ENCODE measurements at regions not wholly inside any gene's neighbourhood (a gene's known extent, or its start where the extent isn't known, plus 50 kb on each side); places are given as distances from the start of the nearest gene placed in this dataset.

DNA sequence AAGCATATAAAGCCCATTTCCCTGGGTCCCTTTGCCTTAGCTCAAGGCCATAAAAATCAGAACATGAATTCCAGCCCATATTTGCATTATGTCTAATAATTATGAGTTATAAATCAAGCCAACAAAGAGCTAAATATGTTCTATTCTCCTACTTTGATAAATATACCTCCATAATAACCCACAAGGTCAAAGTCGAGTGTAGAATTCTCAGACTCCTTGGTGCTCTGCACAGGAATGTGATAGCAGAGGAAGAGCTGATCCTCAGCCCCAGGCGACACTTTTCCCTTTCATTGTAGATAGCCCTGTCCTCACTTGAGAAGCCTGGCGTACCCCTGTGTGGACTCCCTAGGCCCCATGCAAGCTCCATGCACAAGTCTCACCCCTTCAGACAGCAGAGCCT, 85.6 kb downstream of the CASP3 start (continued):
- no peak for TF ChIP-seq ZBTB1 (tag by site-specific recombination; IDR thresholded peaks at IDR 0.05)
- TF ChIP-seq, protein P1, sequence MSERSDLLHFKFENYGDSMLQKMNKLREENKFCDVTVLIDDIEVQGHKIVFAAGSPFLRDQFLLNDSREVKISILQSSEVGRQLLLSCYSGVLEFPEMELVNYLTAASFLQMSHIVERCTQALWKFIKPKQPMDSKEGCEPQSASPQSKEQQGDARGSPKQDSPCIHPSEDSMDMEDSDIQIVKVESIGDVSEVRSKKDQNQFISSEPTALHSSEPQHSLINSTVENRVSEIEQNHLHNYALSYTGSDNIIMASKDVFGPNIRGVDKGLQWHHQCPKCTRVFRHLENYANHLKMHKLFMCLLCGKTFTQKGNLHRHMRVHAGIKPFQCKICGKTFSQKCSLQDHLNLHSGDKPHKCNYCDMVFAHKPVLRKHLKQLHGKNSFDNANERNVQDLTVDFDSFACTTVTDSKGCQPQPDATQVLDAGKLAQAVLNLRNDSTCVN (tag by site-specific recombination; optimal IDR thresholded peaks at IDR 0.05), result no peak
- TF ChIP-seq ZNF202 (tag by site-specific recombination; IDR thresholded peaks at IDR 0.05; ENCODE audit: borderline replicate concordance), result no peak
- no peak for TF ChIP-seq SALL2 (tag by site-specific recombination; IDR thresholded peaks at IDR 0.05; ENCODE audit: borderline replicate concordance)
- TF ChIP-seq ZNF292 (tag by site-specific recombination; IDR thresholded peaks at IDR 0.05; ENCODE audit: borderline replicate concordance, low read depth), result no peak
- no peak for TF ChIP-seq OSR2 (tag by site-specific recombination; IDR thresholded peaks at IDR 0.05)
- TF ChIP-seq ZSCAN16 (tag by site-specific recombination; IDR thresholded peaks at IDR 0.05), result no peak

DNA sequence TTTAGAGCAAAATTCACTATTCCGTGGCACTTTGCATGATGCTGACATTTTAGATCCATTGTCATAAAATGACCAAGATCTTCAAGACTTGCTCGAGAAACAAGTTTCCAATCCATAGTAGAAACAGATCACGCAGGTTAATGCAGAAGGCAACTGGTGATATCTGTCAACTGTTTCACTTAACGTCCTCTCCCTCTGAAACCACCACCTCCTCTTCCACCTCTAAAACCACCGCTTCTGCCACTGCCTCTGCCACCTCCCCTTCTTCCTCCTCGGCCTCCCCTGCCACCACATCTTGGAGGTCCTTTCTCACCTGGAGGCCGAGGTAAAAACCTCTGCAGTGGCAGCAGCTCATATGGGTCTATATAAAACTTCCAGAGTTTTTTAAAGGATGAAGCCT, 84.6 kb upstream of the IRF2 start:
- Histone ChIP-seq H3K4me3 (ENCODE audit: low read depth, low read length) (no peak overlapping the region), H3K36me3 (ENCODE audit: control insufficient read depth in 2 of 2, insufficient read depth in 1 of 2, low read length in 2 of 2) (no peaks in the 10 kb centered on the region), H3K4me1 (ENCODE audit: control insufficient read depth, insufficient read depth, low read length) (no peaks in the 10 kb centered on the region), H3K27ac (ENCODE audit: extremely low read depth, low read depth, low read length) (no peak overlapping the region), H3K9me3 (ENCODE audit: control insufficient read depth, insufficient read depth, low read depth, low read length) (no peaks in the 10 kb centered on the region)
- TF ChIP-seq GLIS2 (tag by site-specific recombination; IDR thresholded peaks at IDR 0.05), result no peak
- no peak for TF ChIP-seq ZNF221 (tag by site-specific recombination; IDR thresholded peaks at IDR 0.05; ENCODE audit: borderline replicate concordance)
- TF ChIP-seq ZFP69B (tag by site-specific recombination; IDR thresholded peaks at IDR 0.05), result no peak
- TF ChIP-seq, protein P2, sequence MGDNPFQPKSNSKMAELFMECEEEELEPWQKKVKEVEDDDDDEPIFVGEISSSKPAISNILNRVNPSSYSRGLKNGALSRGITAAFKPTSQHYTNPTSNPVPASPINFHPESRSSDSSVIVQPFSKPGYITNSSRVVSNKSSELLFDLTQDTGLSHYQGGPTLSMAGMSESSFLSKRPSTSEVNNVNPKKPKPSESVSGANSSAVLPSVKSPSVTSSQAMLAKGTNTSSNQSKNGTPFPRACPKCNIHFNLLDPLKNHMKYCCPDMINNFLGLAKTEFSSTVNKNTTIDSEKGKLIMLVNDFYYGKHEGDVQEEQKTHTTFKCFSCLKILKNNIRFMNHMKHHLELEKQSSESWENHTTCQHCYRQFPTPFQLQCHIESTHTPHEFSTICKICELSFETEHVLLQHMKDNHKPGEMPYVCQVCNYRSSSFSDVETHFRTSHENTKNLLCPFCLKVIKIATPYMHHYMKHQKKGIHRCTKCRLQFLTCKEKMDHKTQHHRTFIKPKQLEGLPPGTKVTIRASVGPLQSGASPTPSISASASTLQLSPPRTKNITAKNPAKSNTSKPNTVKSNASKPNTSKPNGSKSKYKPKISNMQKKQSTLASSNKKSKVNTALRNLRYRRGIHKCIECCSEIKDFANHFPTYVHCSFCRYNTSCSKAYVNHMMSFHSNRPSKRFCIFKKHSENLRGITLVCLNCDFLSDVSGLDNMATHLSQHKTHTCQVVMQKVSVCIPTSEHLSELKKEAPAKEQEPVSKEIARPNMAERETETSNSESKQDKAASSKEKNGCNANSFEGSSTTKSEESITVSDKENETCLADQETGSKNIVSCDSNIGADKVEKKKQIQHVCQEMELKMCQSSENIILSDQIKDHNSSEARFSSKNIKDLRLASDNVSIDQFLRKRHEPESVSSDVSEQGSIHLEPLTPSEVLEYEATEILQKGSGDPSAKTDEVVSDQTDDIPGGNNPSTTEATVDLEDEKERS (tag by site-specific recombination; IDR thresholded peaks at IDR 0.05), result no peak
- no peak for TF ChIP-seq ZBTB17 (tag by site-specific recombination; IDR thresholded peaks at IDR 0.05)
- TF ChIP-seq SP3 (tag by site-specific recombination; IDR thresholded peaks at IDR 0.05), result no peak
- TF ChIP-seq, protein P3, sequence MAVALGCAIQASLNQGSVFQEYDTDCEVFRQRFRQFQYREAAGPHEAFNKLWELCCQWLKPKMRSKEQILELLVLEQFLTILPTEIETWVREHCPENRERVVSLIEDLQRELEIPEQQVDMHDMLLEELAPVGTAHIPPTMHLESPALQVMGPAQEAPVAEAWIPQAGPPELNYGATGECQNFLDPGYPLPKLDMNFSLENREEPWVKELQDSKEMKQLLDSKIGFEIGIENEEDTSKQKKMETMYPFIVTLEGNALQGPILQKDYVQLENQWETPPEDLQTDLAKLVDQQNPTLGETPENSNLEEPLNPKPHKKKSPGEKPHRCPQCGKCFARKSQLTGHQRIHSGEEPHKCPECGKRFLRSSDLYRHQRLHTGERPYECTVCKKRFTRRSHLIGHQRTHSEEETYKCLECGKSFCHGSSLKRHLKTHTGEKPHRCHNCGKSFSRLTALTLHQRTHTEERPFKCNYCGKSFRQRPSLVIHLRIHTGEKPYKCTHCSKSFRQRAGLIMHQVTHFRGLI (tag by site-specific recombination; IDR thresholded peaks at IDR 0.05), result no peak
- TF ChIP-seq, protein P4, sequence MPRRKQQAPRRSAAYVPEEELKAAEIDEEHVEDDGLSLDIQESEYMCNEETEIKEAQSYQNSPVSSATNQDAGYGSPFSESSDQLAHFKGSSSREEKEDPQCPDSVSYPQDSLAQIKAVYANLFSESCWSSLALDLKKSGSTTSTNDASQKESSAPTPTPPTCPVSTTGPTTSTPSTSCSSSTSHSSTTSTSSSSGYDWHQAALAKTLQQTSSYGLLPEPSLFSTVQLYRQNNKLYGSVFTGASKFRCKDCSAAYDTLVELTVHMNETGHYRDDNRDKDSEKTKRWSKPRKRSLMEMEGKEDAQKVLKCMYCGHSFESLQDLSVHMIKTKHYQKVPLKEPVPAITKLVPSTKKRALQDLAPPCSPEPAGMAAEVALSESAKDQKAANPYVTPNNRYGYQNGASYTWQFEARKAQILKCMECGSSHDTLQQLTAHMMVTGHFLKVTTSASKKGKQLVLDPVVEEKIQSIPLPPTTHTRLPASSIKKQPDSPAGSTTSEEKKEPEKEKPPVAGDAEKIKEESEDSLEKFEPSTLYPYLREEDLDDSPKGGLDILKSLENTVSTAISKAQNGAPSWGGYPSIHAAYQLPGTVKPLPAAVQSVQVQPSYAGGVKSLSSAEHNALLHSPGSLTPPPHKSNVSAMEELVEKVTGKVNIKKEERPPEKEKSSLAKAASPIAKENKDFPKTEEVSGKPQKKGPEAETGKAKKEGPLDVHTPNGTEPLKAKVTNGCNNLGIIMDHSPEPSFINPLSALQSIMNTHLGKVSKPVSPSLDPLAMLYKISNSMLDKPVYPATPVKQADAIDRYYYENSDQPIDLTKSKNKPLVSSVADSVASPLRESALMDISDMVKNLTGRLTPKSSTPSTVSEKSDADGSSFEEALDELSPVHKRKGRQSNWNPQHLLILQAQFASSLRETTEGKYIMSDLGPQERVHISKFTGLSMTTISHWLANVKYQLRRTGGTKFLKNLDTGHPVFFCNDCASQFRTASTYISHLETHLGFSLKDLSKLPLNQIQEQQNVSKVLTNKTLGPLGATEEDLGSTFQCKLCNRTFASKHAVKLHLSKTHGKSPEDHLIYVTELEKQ (tag by site-specific recombination; IDR thresholded peaks at IDR 0.05; ENCODE audit: borderline replicate concordance), result no peak
- TF ChIP-seq ZNF324 (tag by site-specific recombination; IDR thresholded peaks at IDR 0.05), result no peak
- no peak for TF ChIP-seq ZNF274 (IDR thresholded peaks at IDR 0.05; ENCODE audit: low read length)
- no peak for TF ChIP-seq ZNF274 (tag by site-specific recombination; IDR thresholded peaks at IDR 0.05; ENCODE audit: borderline replicate concordance)
- TF ChIP-seq ZNF837 (tag by site-specific recombination; IDR thresholded peaks at IDR 0.05), result no peak
- no peak for TF ChIP-seq ZNF426 (tag by site-specific recombination; IDR thresholded peaks at IDR 0.05)
- no peak for TF ChIP-seq ZNF121 (tag by site-specific recombination; IDR thresholded peaks at IDR 0.05)
- TF ChIP-seq ZSCAN16 (tag by site-specific recombination; IDR thresholded peaks at IDR 0.05), result no peak
- no peak for TF ChIP-seq ZNF146 (tag by site-specific recombination; IDR thresholded peaks at IDR 0.05)
- TF ChIP-seq ZNF202 (tag by site-specific recombination; IDR thresholded peaks at IDR 0.05; ENCODE audit: borderline replicate concordance), result no peak
- TF ChIP-seq, protein P5, sequence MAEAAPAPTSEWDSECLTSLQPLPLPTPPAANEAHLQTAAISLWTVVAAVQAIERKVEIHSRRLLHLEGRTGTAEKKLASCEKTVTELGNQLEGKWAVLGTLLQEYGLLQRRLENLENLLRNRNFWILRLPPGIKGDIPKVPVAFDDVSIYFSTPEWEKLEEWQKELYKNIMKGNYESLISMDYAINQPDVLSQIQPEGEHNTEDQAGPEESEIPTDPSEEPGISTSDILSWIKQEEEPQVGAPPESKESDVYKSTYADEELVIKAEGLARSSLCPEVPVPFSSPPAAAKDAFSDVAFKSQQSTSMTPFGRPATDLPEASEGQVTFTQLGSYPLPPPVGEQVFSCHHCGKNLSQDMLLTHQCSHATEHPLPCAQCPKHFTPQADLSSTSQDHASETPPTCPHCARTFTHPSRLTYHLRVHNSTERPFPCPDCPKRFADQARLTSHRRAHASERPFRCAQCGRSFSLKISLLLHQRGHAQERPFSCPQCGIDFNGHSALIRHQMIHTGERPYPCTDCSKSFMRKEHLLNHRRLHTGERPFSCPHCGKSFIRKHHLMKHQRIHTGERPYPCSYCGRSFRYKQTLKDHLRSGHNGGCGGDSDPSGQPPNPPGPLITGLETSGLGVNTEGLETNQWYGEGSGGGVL (tag by site-specific recombination; IDR thresholded peaks at IDR 0.05), result no peak
- no peak for TF ChIP-seq GFI1B (tag by site-specific recombination; IDR thresholded peaks at IDR 0.05)
- TF ChIP-seq KLF7 (tag by site-specific recombination; IDR thresholded peaks at IDR 0.05; ENCODE audit: borderline replicate concordance), result no peak
- no peak for TF ChIP-seq GLI2 (tag by site-specific recombination; IDR thresholded peaks at IDR 0.05; ENCODE audit: borderline replicate concordance, low read depth)
- ChIA-PET CTCF (no interaction called here), POLR2A (no interaction called here)

All from HEK293 (cell line).